Anterior cingulate cortex (tissue), 58 donors: ENCODE measurements at regions not wholly inside any gene's neighbourhood (a gene's known extent, or its start where the extent isn't known, plus 50 kb on each side); places are given as distances from the start of the nearest gene placed in this dataset.

Experiments
- DNase-seq, 58 donors: peaks; one replicate each; lab custom pipeline; 2025; lab: John Stamatoyannopoulos, UW

- DNase-seq = peak in 7 of 58 donors; percentile 6 to 68 (median 23)
These were observed 218.3 kb downstream of the ACKR3 start for GRCh38 chr2:236787885-236788284.

- DNase-seq = no peak
These were observed 221.3 kb downstream of the ACKR3 start for GRCh38 chr2:236790963-236791362.

- no peak for DNase-seq
These were observed 223.7 kb downstream of the ACKR3 start for GRCh38 chr2:236793023-236794011.

GRCh38 chr2:236794176-236794957, 224.7 kb downstream of the ACKR3 start:
- DNase-seq = peak in 7 of 58 donors; percentile 4 to 36 (median 11)

GRCh38 chr2:236795169-236795860, 225.7 kb downstream of the ACKR3 start:
- DNase-seq = no peak

- DNase-seq = no peak
These were observed 226.2 kb downstream of the ACKR3 start for GRCh38 chr2:236795861-236796219.

GRCh38 chr2:236796236-236796635, 226.6 kb downstream of the ACKR3 start:
- peak in 2 of 58 donors; percentile 9 to 12 for DNase-seq

GRCh38 chr2:236797411-236797810, 227.8 kb downstream of the ACKR3 start:
- no peak for DNase-seq

GRCh38 chr2:236798491-236798890, 228.9 kb downstream of the ACKR3 start:
- DNase-seq = no peak

- DNase-seq = no peak
These were observed 229.9 kb downstream of the ACKR3 start for GRCh38 chr2:236799391-236800026.

GRCh38 chr2:236802862-236803261, 233.2 kb downstream of the ACKR3 start:
- DNase-seq = no peak

GRCh38 chr2:236803621-236804020, 234.0 kb downstream of the ACKR3 start:
- DNase-seq = no peak

- no peak for DNase-seq
These were observed 236.3 kb downstream of the ACKR3 start for GRCh38 chr2:236805800-236806531.

- no peak for DNase-seq
These were observed 240.1 kb downstream of the ACKR3 start for GRCh38 chr2:236809716-236810115.

GRCh38 chr2:236811062-236811656, 241.5 kb downstream of the ACKR3 start:
- no peak for DNase-seq

- DNase-seq = no peak
These were observed 244.1 kb downstream of the ACKR3 start for GRCh38 chr2:236813766-236814165.

- no peak for DNase-seq
These were observed 245.0 kb downstream of the ACKR3 start for GRCh38 chr2:236814593-236814992.

GRCh38 chr2:236815746-236816145, 246.1 kb downstream of the ACKR3 start:
- DNase-seq = no peak
